Thymus (tissue), 11 donors: ENCODE measurements at regions not wholly inside any gene's neighbourhood (a gene's known extent, or its start where the extent isn't known, plus 50 kb on each side); places are given as distances from the start of the nearest gene placed in this dataset.

Source experiments
- DNase-seq, 9 donors: peaks; one replicate each; pipeline ENCODE4 v3.0.0-alpha.2; 2013; ENCODE audit warnings: low spot score in 9 of 9, low read depth in 6 of 9, missing footprints in 1 of 9
- H3K27ac ChIP-seq, 2 donors: one replicate each; pipeline ENCODE4 v1.5.1; 2013; ENCODE audit warnings: control low read depth in 1 of 2, low read depth in 1 of 2, low read length in 1 of 2, mild to moderate bottlenecking in 1 of 2, moderate library complexity in 1 of 2
- H3K27me3 ChIP-seq, 2 donors: one replicate each; pipeline ENCODE4 v1.5.1; 2013; ENCODE audit warnings: low read length in 1 of 2; ENCODE audit not compliant: control insufficient read depth in 2 of 2, insufficient read depth in 1 of 2
- H3K36me3 ChIP-seq, 2 donors: one replicate each; pipeline ENCODE4 v1.5.1; 2013; ENCODE audit warnings: low read length in 1 of 2, mild to moderate bottlenecking in 1 of 2, moderate library complexity in 1 of 2; ENCODE audit not compliant: control insufficient read depth in 2 of 2, insufficient read depth in 2 of 2
- H3K4me1 ChIP-seq, 2 donors: one replicate each; pipeline ENCODE4 v1.5.1; 2013; ENCODE audit warnings: low read length in 2 of 2; ENCODE audit not compliant: control insufficient read depth in 2 of 2, insufficient read depth in 2 of 2
- H3K4me3 ChIP-seq, 2 donors: one replicate each; pipeline ENCODE4 v1.5.1; 2013; ENCODE audit warnings: low read length in 2 of 2, control low read depth in 1 of 2, mild to moderate bottlenecking in 1 of 2
- H3K9me3 ChIP-seq, 2 donors: one replicate each; pipeline ENCODE4 v1.5.1; 2013; ENCODE audit warnings: low read length in 1 of 2, mild to moderate bottlenecking in 1 of 2; ENCODE audit not compliant: control insufficient read depth in 2 of 2, insufficient read depth in 1 of 2
- WGBS: extraction: QIAGEN DNeasy Blood & Tissue Kit; methylation state at CpG from one replicate; pipeline ENCODE4 v1.1.7; 2013; 5-methylcytosine and 5-hydroxymethylcytosine counted together
- donor health status: healthy.

GRCh38 chr11:90845126-90845525 is 622.3 kb upstream of the CHORDC1 start:
- DNase-seq, result no peak
- no peaks in the 10 kb centered on the region for H3K4me1 ChIP-seq

GRCh38 chr11:90844041-90844440 is 621.2 kb upstream of the CHORDC1 start:
- Histone ChIP-seq H3K36me3 (no peaks in the 10 kb centered on the region), H3K27ac (no peak overlapping the region), H3K9me3 (no peaks in the 10 kb centered on the region), H3K4me1 (no peaks in the 10 kb centered on the region), H3K4me3 (no peak overlapping the region), H3K27me3 (no peaks in the 10 kb centered on the region)
- no peak for DNase-seq
- WGBS, result 94% methylated on average over 3 of the region's 3 CpGs

More at GRCh38 chr11:90845126-90845525, 622.3 kb upstream of the CHORDC1 start:
- H3K9me3 ChIP-seq, result no peaks in the 10 kb centered on the region
- H3K27ac ChIP-seq, result no peak overlapping the region
- H3K27me3 ChIP-seq, result no peaks in the 10 kb centered on the region
- 86% methylated on average over 1 of the region's 1 CpG for WGBS
- no peak overlapping the region for H3K4me3 ChIP-seq
- H3K36me3 ChIP-seq, result no peaks in the 10 kb centered on the region

DNA sequence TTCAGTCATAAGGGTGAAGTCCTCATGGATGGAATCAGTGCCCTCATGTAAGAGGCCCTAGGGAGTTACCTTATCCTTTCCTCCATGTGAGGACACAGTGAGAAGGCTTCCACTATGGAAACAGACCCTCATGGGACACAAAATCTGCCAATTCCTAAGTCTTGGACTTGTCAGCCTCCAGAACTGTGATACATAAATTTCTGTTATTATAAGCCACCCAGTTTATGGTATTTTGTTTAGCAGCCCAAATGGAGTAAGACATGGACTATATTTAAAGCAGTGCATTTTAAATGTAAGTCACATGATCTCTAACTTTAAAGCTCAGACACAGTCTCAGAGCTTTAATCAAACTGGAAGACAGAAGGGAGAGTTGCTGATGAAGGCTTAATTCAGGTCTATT is 619.8 kb upstream of the CHORDC1 start:
- no peak overlapping the region for H3K4me3 ChIP-seq
- no peaks in the 10 kb centered on the region for H3K4me1 ChIP-seq
- no peak for DNase-seq
- no peak overlapping the region for H3K27ac ChIP-seq
- H3K36me3 ChIP-seq, result no peaks in the 10 kb centered on the region
- no peaks in the 10 kb centered on the region for H3K27me3 ChIP-seq
- H3K9me3 ChIP-seq, result no peaks in the 10 kb centered on the region

- no peak overlapping the region for H3K4me3 ChIP-seq
- no peak for DNase-seq
- H3K27me3 ChIP-seq, result no peaks in the 10 kb centered on the region
- H3K9me3 ChIP-seq, result no peaks in the 10 kb centered on the region
- H3K27ac ChIP-seq, result no peak overlapping the region
- no peaks in the 10 kb centered on the region for H3K36me3 ChIP-seq
- WGBS, result 86% methylated on average over 2 of the region's 2 CpGs
- H3K4me1 ChIP-seq, result no peaks in the 10 kb centered on the region
Observed at GRCh38 chr11:90840071-90840470, 617.2 kb upstream of the CHORDC1 start.

GRCh38 chr11:90836031-90836430 is 613.2 kb upstream of the CHORDC1 start:
- H3K27me3 ChIP-seq, result no peaks in the 10 kb centered on the region
- H3K9me3 ChIP-seq, result no peaks in the 10 kb centered on the region
- H3K4me1 ChIP-seq, result no peaks in the 10 kb centered on the region
- DNase-seq, result no peak
- WGBS, result 49% methylated on average over 1 of the region's 1 CpG
- no peak overlapping the region for H3K27ac ChIP-seq
- H3K4me3 ChIP-seq, result no peak overlapping the region
- no peaks in the 10 kb centered on the region for H3K36me3 ChIP-seq

DNA sequence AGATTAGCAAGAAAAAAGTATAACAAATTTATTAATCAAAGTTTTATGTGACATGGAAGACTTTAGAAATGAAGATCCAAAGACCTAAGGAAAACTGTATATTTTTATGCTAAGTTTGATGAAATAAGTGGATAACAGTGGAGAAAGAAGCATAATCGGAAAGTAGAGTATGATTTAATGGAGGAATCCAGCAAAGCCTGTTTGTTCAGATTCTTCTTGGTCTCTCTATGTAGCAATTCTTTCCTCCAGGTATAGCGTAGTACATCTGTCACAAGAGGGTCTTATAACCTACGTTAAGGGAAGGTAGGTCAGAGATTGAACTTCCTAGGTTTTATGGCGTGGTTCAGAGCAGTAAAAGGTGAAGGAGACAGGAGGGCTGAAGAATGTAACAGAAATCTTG is 600.6 kb upstream of the CHORDC1 start:
- Histone ChIP-seq H3K4me3 (no peak overlapping the region), H3K27me3 (no peaks in the 10 kb centered on the region), H3K4me1 (no peaks in the 10 kb centered on the region), H3K36me3 (no peaks in the 10 kb centered on the region), H3K9me3 (no peaks in the 10 kb centered on the region), H3K27ac (no peak overlapping the region)
- WGBS, result 81% methylated on average over 4 of the region's 4 CpGs
- no peak for DNase-seq

DNA sequence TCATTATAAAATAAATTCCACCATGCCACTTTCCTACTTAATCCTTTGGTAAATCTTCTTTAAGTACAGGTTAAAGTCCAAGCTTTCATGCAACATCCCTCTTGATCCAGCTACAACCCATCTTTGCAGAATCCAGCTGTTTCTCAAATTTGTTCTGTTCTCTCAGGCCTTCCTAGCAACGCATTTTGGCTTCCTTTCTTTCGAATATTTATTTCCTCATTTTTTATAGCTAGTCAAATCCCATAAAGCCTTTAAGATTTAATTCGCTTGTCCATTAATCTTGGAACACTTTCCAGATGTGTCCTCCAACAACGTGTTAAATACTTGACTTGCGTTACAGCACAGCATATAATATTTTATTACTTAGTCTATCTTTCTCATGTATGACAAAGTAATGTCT is 600.1 kb upstream of the CHORDC1 start:
- WGBS, result 91% methylated on average over 5 of the region's 5 CpGs
- no peak for DNase-seq
- H3K27ac ChIP-seq, result no peak overlapping the region

GRCh38 chr11:90818196-90818745 is 595.4 kb upstream of the CHORDC1 start:
- no peaks in the 10 kb centered on the region for H3K9me3 ChIP-seq
- no peaks in the 10 kb centered on the region for H3K36me3 ChIP-seq
- H3K27me3 ChIP-seq, result no peaks in the 10 kb centered on the region
- no peak for DNase-seq
- no peaks in the 10 kb centered on the region for H3K4me1 ChIP-seq
- H3K4me3 ChIP-seq, result no peak overlapping the region
- WGBS, result 88% methylated on average over 1 of the region's 1 CpG
- H3K27ac ChIP-seq, result no peak overlapping the region

More for the DNA sequence above, 600.1 kb upstream of the CHORDC1 start:
- Histone ChIP-seq H3K4me3 (no peak overlapping the region), H3K27me3 (no peaks in the 10 kb centered on the region), H3K4me1 (no peaks in the 10 kb centered on the region), H3K9me3 (no peaks in the 10 kb centered on the region), H3K36me3 (no peaks in the 10 kb centered on the region)

- WGBS, result 92% methylated on average over 5 of the region's 5 CpGs
- DNase-seq, result no peak
- Histone ChIP-seq H3K9me3 (no peaks in the 10 kb centered on the region), H3K27me3 (no peaks in the 10 kb centered on the region), H3K4me3 (no peak overlapping the region), H3K27ac (no peak overlapping the region), H3K4me1 (no peaks in the 10 kb centered on the region), H3K36me3 (no peaks in the 10 kb centered on the region)
Observed at GRCh38 chr11:90809581-90809980, 586.7 kb upstream of the CHORDC1 start.

GRCh38 chr11:90805172-90805571 is 582.3 kb upstream of the CHORDC1 start:
- Histone ChIP-seq H3K36me3 (no peaks in the 10 kb centered on the region), H3K27me3 (no peaks in the 10 kb centered on the region), H3K27ac (no peak overlapping the region), H3K4me1 (no peaks in the 10 kb centered on the region), H3K4me3 (no peak overlapping the region), H3K9me3 (no peaks in the 10 kb centered on the region)
- DNase-seq, result no peak
- 78% methylated on average over 3 of the region's 3 CpGs for WGBS
